ENCODE measurements at regions not wholly inside any gene's neighbourhood (a gene's known extent, or its start where the extent isn't known, plus 50 kb on each side); places are given as distances from the start of the nearest gene placed in this dataset.

DNA sequence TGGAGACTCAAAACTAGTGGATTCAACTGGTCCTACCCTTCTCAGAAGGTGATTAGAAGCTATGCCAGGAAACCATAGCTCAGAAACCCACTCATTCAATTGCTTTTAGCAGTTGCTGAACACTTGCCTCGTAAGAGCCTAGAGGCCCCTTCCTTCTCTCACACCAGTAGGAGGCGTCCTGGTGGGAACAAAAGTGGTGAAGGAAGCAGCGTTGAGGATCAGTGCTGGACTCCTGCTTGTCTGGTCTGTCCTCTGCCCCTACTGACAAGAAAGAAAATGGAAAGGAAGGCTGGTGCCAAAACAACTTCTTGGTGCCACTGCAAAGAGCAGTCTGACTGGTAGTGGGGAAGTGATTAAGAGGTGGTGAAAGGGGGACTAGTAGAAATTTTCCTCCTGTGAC lies 269.7 kb downstream of the LMO4 start:
- TF ChIP-seq CBFB (IDR thresholded peaks at IDR 0.05; ENCODE audit: low read depth): no peak
- TF ChIP-seq, protein P1, sequence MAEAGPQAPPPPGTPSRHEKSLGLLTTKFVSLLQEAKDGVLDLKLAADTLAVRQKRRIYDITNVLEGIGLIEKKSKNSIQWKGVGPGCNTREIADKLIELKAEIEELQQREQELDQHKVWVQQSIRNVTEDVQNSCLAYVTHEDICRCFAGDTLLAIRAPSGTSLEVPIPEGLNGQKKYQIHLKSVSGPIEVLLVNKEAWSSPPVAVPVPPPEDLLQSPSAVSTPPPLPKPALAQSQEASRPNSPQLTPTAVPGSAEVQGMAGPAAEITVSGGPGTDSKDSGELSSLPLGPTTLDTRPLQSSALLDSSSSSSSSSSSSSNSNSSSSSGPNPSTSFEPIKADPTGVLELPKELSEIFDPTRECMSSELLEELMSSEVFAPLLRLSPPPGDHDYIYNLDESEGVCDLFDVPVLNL (IDR thresholded peaks at IDR 0.05; ENCODE audit: low read depth, low read length): no peak
- no peak for TF ChIP-seq EP300 (IDR thresholded peaks at IDR 0.05; ENCODE audit: borderline replicate concordance in 1 of 2, control insufficient read depth in 1 of 2, low read depth in 2 of 2, low read length in 2 of 2)
- no peak for TF ChIP-seq NFYB (IDR thresholded peaks at IDR 0.05; ENCODE audit: insufficient read depth, low read depth, low read length)

All from GM12878 (cell line).